ENCODE measurements at regions not wholly inside any gene's neighbourhood (a gene's known extent, or its start where the extent isn't known, plus 50 kb on each side); places are given as distances from the start of the nearest gene placed in this dataset.

GRCh38 chr13:111595276-111595675, 274.8 kb downstream of the TEX29 start:
- DNase-seq: no peak

- no peak for DNase-seq
These were observed 275.3 kb downstream of the TEX29 start for GRCh38 chr13:111595791-111596190.

DNA sequence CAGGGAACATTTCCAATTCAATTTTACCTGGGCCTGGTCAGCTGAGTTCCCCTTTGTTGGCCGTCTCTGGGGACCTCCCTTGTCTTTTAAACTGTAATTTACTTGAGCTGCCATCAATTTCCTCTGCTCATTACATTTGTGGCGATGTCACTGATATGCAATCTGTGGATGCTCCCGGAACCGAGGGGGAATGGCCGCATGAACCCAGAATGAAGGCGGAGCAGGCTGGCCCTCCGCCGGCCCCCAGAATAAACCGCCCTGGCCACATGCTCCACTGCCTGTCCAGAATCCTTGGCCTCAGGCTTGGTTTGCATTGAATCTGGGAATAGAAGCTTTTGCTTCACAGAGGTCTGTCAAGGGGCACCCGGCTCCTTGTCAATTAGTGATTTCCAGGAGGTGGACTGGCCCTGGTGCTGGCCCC, 276.8 kb downstream of the TEX29 start:
- no peak for DNase-seq

- DNase-seq: no peak
These were observed 277.2 kb downstream of the TEX29 start for GRCh38 chr13:111597618-111598017.

DNA sequence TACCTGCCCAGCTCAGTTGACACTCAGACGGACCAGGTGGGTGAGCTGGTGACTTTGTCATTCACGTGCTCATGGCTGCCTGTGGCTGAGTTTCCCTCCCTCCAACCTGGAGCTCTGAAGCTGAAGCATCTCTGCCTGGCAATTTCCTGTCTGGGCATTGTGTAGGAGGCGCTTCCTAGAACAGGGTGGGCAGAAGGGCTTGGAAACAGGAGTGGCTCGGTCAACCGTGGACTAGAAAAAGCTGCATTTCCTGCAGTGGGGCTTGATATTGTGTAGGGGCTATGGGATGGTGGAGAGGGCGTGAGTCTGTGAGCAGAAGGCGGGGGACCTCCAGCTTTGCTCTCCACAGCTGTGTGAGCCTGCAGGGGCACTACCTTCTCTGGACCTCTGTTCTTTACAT, 278.3 kb downstream of the TEX29 start:
- no peak for DNase-seq

- no peak for DNase-seq
These were observed 279.3 kb downstream of the TEX29 start for GRCh38 chr13:111599791-111600190.

- no peak for DNase-seq
These were observed 282.4 kb downstream of the TEX29 start for GRCh38 chr13:111602874-111603273.

DNA sequence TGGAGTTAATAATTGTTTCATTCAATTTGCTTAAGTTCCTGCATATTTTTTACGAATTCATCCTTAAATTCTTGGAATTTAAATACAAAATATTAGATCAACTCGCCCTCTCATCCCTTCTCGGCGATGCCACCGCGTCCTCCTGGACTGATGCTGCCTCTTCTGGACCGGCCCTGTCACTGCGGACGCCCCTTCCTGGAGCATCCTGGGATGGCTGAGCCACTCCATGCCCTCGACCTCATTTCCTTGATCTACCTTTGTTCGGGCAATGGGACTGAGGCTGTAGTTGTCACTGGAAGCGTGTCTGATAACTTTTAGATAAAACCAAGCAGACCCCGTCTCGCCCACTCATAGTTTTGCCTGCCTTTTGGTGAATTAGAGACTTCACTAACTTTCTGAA, 283.7 kb downstream of the TEX29 start:
- no peak for DNase-seq

DNA sequence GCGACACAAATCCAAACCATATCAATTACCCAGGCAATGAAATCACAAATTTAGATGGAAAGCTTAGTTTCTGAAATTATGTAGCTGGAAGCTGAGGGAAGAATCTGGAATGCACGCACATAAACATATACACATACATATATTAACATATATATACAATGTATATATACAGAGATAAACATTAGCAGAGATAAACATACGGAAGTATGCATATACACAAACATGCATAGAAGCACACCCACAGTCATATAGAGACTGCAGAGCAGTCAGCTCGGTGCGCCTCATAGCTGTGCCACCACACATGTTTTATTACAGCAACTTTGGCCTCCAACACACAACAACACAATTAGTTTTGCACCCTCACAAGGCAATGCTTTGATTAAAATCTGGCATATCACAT, 288.1 kb downstream of the TEX29 start:
- DNase-seq: no peak

GRCh38 chr13:111609631-111610030, 289.2 kb downstream of the TEX29 start:
- DNase-seq: no peak

- DNase-seq: no peak
These were observed 289.6 kb downstream of the TEX29 start for GRCh38 chr13:111610081-111610480.

GRCh38 chr13:111610879-111611278, 290.4 kb downstream of the TEX29 start:
- no peak for DNase-seq

GRCh38 chr13:111611651-111612050, 291.2 kb downstream of the TEX29 start:
- DNase-seq: no peak

GRCh38 chr13:111612886-111613285, 292.4 kb downstream of the TEX29 start:
- DNase-seq: no peak

DNA sequence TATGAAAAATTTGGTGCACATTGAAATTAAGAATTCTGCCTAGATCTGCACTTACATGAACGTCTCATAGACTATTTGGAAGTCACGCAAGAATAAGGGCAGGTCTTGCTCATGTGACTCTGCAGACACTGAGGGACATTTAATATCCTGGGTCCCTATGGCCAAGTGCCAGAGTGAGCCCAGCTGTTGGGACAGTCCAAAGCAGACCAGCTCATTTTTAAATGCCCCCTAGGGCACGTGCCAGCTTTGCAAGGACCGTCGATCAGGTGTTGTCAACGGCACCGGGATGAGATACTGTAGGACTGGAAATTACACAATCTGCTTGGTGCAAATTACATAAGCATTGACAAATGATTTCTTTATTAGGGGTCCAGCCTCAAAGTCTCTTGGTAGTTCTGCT, 293.6 kb downstream of the TEX29 start:
- no peak for DNase-seq

GRCh38 chr13:111614613-111615012, 294.2 kb downstream of the TEX29 start:
- no peak for DNase-seq

DNA sequence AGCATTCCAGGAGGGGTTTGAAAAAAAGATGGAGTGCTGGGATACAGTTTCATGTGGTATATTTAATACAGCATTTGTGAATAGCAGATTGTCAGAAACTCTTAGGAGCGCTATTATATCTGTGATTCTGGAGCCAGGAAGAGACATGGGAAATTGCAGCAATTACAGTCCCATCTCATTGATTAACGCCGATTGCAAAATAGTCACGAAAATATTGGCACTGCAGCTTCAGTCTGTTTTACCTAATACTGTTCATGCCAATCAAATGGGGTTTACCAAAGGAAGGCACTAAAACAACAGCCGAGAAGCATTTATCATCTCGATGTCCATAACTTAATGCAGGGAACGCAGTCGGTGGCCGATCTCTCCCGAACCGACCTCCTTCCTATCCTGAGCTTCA, 295.8 kb downstream of the TEX29 start:
- no peak for DNase-seq

DNA sequence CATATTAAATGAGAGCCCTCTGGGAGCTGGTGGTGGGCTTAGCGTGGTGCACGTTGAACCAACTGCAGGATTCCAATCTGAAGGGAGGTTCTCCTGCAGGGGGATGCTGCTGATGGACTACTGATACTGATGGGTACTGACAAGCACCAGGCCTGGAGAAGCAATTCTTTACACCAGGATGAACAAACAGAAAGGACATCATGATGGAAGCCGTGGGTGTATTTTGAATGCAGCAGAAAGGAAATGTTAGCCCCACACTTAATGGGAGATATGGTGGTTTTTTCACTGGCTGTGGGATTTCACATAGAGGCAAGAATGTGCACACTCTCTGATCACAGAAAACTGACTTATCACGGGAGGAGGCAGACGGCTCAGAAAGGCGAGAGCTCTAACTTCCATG, 299.7 kb downstream of the TEX29 start:
- DNase-seq: no peak

GRCh38 chr13:111620586-111620985, 300.1 kb downstream of the TEX29 start:
- DNase-seq: no peak

- no peak for DNase-seq
These were observed 300.7 kb downstream of the TEX29 start for GRCh38 chr13:111621164-111621563.

- no peak for DNase-seq
These were observed 301.6 kb downstream of the TEX29 start for GRCh38 chr13:111622051-111622531.

DNA sequence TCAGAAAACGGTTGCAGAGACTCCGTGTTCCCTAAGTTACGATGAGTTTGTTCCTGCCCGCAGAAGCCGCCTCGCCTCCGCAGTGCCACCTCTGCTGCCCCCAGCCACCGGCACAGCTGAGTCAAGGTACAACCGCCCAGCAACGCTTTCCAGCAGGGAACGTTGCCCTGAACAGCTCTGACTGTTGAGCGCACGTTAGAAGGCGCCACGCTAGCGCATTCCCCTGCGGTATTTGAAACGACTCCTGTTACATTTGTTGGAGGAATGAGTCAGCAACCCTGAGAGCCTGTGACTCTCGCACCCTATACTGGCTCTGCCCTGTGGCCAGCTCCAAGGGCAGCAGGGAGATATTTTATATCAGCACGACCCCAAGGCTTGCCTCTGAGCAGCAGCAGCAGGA, 302.8 kb downstream of the TEX29 start:
- no peak for DNase-seq

GRCh38 chr13:111623743-111624505, 303.5 kb downstream of the TEX29 start:
- DNase-seq: no peak

GRCh38 chr13:111625526-111626315, 305.3 kb downstream of the TEX29 start:
- DNase-seq: no peak
